ENCODE measurements at regions not wholly inside any gene's neighbourhood (a gene's known extent, or its start where the extent isn't known, plus 50 kb on each side); places are given as distances from the start of the nearest gene placed in this dataset.
"Not testable (repeated sequence)": the region's sequence is repeated elsewhere in the genome, so short reads cannot be mapped to it uniquely, and the experiment has no call there.

- Histone ChIP-seq H3K27me3 (ENCODE audit: control insufficient read depth, insufficient read depth, low read length) (no peaks in the 10 kb centered on the region), H3K4me2 (ENCODE audit: low read length) (no peak overlapping the region), H3K9me3 (replicated peaks; ENCODE audit: low read length) (no peaks in the 10 kb centered on the region), H3K4me1 (ENCODE audit: control insufficient read depth, insufficient read depth, low read length) (no peaks in the 10 kb centered on the region), H3K36me3 (ENCODE audit: insufficient read depth, low read length) (no peaks in the 10 kb centered on the region), H3K9ac (ENCODE audit: low read depth, low read length) (no peak overlapping the region), H3K4me3 (ENCODE audit: low read length) (no peak overlapping the region)
Measured at GRCh38 chr13:80881034-80881433, 540.1 kb upstream of the SPRY2 start.

- Histone ChIP-seq H3K9me3 (replicated peaks; ENCODE audit: low read length) (no peaks in the 10 kb centered on the region), H3K9ac (ENCODE audit: low read depth, low read length) (no peak overlapping the region)
Measured at GRCh38 chr13:80877944-80878241, 537.0 kb upstream of the SPRY2 start.

GRCh38 chr13:80877209-80877943 lies 536.5 kb upstream of the SPRY2 start:
- Histone ChIP-seq H3K36me3 (ENCODE audit: insufficient read depth, low read length) (no peaks in the 10 kb centered on the region), H3K4me3 (ENCODE audit: low read length) (no peak overlapping the region), H3K9me3 (replicated peaks; ENCODE audit: low read length) (no peaks in the 10 kb centered on the region), H3K27me3 (ENCODE audit: control insufficient read depth, insufficient read depth, low read length) (no peaks in the 10 kb centered on the region), H3K4me1 (ENCODE audit: control insufficient read depth, insufficient read depth, low read length) (no peaks in the 10 kb centered on the region), H3K9ac (ENCODE audit: low read depth, low read length) (no peak overlapping the region), H3K4me2 (ENCODE audit: low read length) (no peak overlapping the region)

More at GRCh38 chr13:80877944-80878241, 537.0 kb upstream of the SPRY2 start:
- Histone ChIP-seq H3K4me1 (ENCODE audit: control insufficient read depth, insufficient read depth, low read length) (no peaks in the 10 kb centered on the region), H3K36me3 (ENCODE audit: insufficient read depth, low read length) (no peaks in the 10 kb centered on the region), H3K27me3 (ENCODE audit: control insufficient read depth, insufficient read depth, low read length) (no peaks in the 10 kb centered on the region), H3K4me3 (ENCODE audit: low read length) (no peak overlapping the region), H3K4me2 (ENCODE audit: low read length) (no peak overlapping the region)

GRCh38 chr13:80873589-80873988 lies 532.7 kb upstream of the SPRY2 start:
- H3K4me1 ChIP-seq (ENCODE audit: control insufficient read depth, insufficient read depth, low read length): peaks cover 3% of the 10 kb centered on the region
- no peak overlapping the region for H3K4me2 ChIP-seq (ENCODE audit: low read length)
- H3K9ac ChIP-seq (ENCODE audit: low read depth, low read length): no peak overlapping the region

GRCh38 chr13:80871971-80872370 lies 531.0 kb upstream of the SPRY2 start:
- not testable (repeated sequence) for H3K36me3 ChIP-seq (ENCODE audit: insufficient read depth, low read length); H3K9me3 ChIP-seq (replicated peaks; ENCODE audit: low read length); H3K27me3 ChIP-seq (ENCODE audit: control insufficient read depth, insufficient read depth, low read length); H3K9ac ChIP-seq (ENCODE audit: low read depth, low read length); H3K4me2 ChIP-seq (ENCODE audit: low read length); H3K4me1 ChIP-seq (ENCODE audit: control insufficient read depth, insufficient read depth, low read length); H3K4me3 ChIP-seq (ENCODE audit: low read length)

More at GRCh38 chr13:80873589-80873988, 532.7 kb upstream of the SPRY2 start:
- Histone ChIP-seq H3K27me3 (ENCODE audit: control insufficient read depth, insufficient read depth, low read length) (no peaks in the 10 kb centered on the region), H3K9me3 (replicated peaks; ENCODE audit: low read length) (no peaks in the 10 kb centered on the region), H3K36me3 (ENCODE audit: insufficient read depth, low read length) (no peaks in the 10 kb centered on the region), H3K4me3 (ENCODE audit: low read length) (no peak overlapping the region)

GRCh38 chr13:80871481-80871880 lies 530.6 kb upstream of the SPRY2 start:
- no peak overlapping the region for H3K4me2 ChIP-seq (ENCODE audit: low read length)
- no peaks in the 10 kb centered on the region for H3K36me3 ChIP-seq (ENCODE audit: insufficient read depth, low read length)
- H3K9ac ChIP-seq (ENCODE audit: low read depth, low read length): no peak overlapping the region
- H3K4me3 ChIP-seq (ENCODE audit: low read length): no peak overlapping the region
- H3K9me3 ChIP-seq (replicated peaks; ENCODE audit: low read length): no peaks in the 10 kb centered on the region
- peaks cover 3% of the 10 kb centered on the region for H3K4me1 ChIP-seq (ENCODE audit: control insufficient read depth, insufficient read depth, low read length)
- H3K27me3 ChIP-seq (ENCODE audit: control insufficient read depth, insufficient read depth, low read length): no peaks in the 10 kb centered on the region

GRCh38 chr13:80870186-80870585 lies 529.3 kb upstream of the SPRY2 start:
- Histone ChIP-seq H3K4me1 (ENCODE audit: control insufficient read depth, insufficient read depth, low read length) (peaks cover 3% of the 10 kb centered on the region), H3K9me3 (replicated peaks; ENCODE audit: low read length) (no peaks in the 10 kb centered on the region), H3K9ac (ENCODE audit: low read depth, low read length) (no peak overlapping the region), H3K4me3 (ENCODE audit: low read length) (no peak overlapping the region), H3K36me3 (ENCODE audit: insufficient read depth, low read length) (no peaks in the 10 kb centered on the region), H3K4me2 (ENCODE audit: low read length) (no peak overlapping the region), H3K27me3 (ENCODE audit: control insufficient read depth, insufficient read depth, low read length) (no peaks in the 10 kb centered on the region)

GRCh38 chr13:80866921-80867320 lies 526.0 kb upstream of the SPRY2 start:
- no peaks in the 10 kb centered on the region for H3K9me3 ChIP-seq (replicated peaks; ENCODE audit: low read length)
- no peak overlapping the region for H3K9ac ChIP-seq (ENCODE audit: low read depth, low read length)
- peaks cover under 1% of the 10 kb centered on the region for H3K4me1 ChIP-seq (ENCODE audit: control insufficient read depth, insufficient read depth, low read length)
- no peak overlapping the region for H3K4me2 ChIP-seq (ENCODE audit: low read length)
- H3K36me3 ChIP-seq (ENCODE audit: insufficient read depth, low read length): no peaks in the 10 kb centered on the region
- H3K4me3 ChIP-seq (ENCODE audit: low read length): no peak overlapping the region
- H3K27me3 ChIP-seq (ENCODE audit: control insufficient read depth, insufficient read depth, low read length): no peaks in the 10 kb centered on the region

- Histone ChIP-seq H3K36me3 (ENCODE audit: insufficient read depth, low read length) (no peaks in the 10 kb centered on the region), H3K9me3 (replicated peaks; ENCODE audit: low read length) (no peaks in the 10 kb centered on the region), H3K4me1 (ENCODE audit: control insufficient read depth, insufficient read depth, low read length) (no peaks in the 10 kb centered on the region), H3K4me3 (ENCODE audit: low read length) (no peak overlapping the region), H3K27me3 (ENCODE audit: control insufficient read depth, insufficient read depth, low read length) (no peaks in the 10 kb centered on the region), H3K4me2 (ENCODE audit: low read length) (no peak overlapping the region), H3K9ac (ENCODE audit: low read depth, low read length) (no peak overlapping the region)
Measured at GRCh38 chr13:80865329-80865728, 524.4 kb upstream of the SPRY2 start.

GRCh38 chr13:80862456-80862855 lies 521.5 kb upstream of the SPRY2 start:
- Histone ChIP-seq H3K9ac (ENCODE audit: low read depth, low read length) (no peak overlapping the region), H3K36me3 (ENCODE audit: insufficient read depth, low read length) (no peaks in the 10 kb centered on the region), H3K4me3 (ENCODE audit: low read length) (no peak overlapping the region), H3K27me3 (ENCODE audit: control insufficient read depth, insufficient read depth, low read length) (no peaks in the 10 kb centered on the region), H3K4me1 (ENCODE audit: control insufficient read depth, insufficient read depth, low read length) (no peaks in the 10 kb centered on the region), H3K4me2 (ENCODE audit: low read length) (peak overlapping the region; percentile 54), H3K9me3 (replicated peaks; ENCODE audit: low read length) (no peaks in the 10 kb centered on the region)

GRCh38 chr13:80860845-80861244 lies 519.9 kb upstream of the SPRY2 start:
- no peak overlapping the region for H3K9ac ChIP-seq (ENCODE audit: low read depth, low read length)
- H3K9me3 ChIP-seq (replicated peaks; ENCODE audit: low read length): no peaks in the 10 kb centered on the region
- no peak overlapping the region for H3K4me2 ChIP-seq (ENCODE audit: low read length)
- no peak overlapping the region for H3K4me3 ChIP-seq (ENCODE audit: low read length)
- no peaks in the 10 kb centered on the region for H3K27me3 ChIP-seq (ENCODE audit: control insufficient read depth, insufficient read depth, low read length)
- no peaks in the 10 kb centered on the region for H3K36me3 ChIP-seq (ENCODE audit: insufficient read depth, low read length)
- no peaks in the 10 kb centered on the region for H3K4me1 ChIP-seq (ENCODE audit: control insufficient read depth, insufficient read depth, low read length)

GRCh38 chr13:80858131-80858530 lies 517.2 kb upstream of the SPRY2 start:
- H3K4me2 ChIP-seq (ENCODE audit: low read length): no peak overlapping the region
- H3K36me3 ChIP-seq (ENCODE audit: insufficient read depth, low read length): no peaks in the 10 kb centered on the region
- H3K9ac ChIP-seq (ENCODE audit: low read depth, low read length): no peak overlapping the region
- H3K27me3 ChIP-seq (ENCODE audit: control insufficient read depth, insufficient read depth, low read length): no peaks in the 10 kb centered on the region
- H3K9me3 ChIP-seq (replicated peaks; ENCODE audit: low read length): no peaks in the 10 kb centered on the region
- no peak overlapping the region for H3K4me3 ChIP-seq (ENCODE audit: low read length)
- H3K4me1 ChIP-seq (ENCODE audit: control insufficient read depth, insufficient read depth, low read length): no peaks in the 10 kb centered on the region

Data from skeletal muscle satellite cell (primary cell).